ENCODE measurements at regions not wholly inside any gene's neighbourhood (a gene's known extent, or its start where the extent isn't known, plus 50 kb on each side); places are given as distances from the start of the nearest gene placed in this dataset.

DNA sequence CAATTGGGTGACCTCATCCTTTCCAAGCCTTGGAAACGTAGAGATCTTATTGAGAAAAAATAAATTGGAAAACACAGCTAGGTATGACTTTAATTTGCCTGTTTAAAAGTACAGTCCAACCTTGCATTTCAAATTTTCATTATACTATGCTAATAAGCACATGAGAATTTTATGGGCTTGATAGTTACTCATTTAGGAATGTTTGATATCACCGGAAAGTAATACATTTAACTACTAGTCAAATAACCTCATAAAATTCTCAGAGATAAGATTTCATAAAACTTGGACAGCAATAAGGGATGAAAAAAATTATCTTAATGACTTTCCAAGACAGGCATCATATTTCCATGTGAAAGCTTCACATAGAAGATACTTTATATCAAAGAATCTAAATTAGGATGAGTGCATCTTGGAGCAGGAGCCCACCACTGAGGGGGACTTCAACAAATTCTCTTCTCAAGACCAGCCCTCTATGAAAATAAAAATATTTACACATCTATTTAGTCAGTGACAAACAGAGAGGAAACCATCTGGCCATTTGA is 236.3 kb downstream of the EPHA7 start:
- no peak for TF ChIP-seq GABPA (IDR thresholded peaks at IDR 0.05; ENCODE audit: low read depth)
- TF ChIP-seq, protein P1, sequence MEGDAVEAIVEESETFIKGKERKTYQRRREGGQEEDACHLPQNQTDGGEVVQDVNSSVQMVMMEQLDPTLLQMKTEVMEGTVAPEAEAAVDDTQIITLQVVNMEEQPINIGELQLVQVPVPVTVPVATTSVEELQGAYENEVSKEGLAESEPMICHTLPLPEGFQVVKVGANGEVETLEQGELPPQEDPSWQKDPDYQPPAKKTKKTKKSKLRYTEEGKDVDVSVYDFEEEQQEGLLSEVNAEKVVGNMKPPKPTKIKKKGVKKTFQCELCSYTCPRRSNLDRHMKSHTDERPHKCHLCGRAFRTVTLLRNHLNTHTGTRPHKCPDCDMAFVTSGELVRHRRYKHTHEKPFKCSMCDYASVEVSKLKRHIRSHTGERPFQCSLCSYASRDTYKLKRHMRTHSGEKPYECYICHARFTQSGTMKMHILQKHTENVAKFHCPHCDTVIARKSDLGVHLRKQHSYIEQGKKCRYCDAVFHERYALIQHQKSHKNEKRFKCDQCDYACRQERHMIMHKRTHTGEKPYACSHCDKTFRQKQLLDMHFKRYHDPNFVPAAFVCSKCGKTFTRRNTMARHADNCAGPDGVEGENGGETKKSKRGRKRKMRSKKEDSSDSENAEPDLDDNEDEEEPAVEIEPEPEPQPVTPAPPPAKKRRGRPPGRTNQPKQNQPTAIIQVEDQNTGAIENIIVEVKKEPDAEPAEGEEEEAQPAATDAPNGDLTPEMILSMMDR (IDR thresholded peaks at IDR 0.05; ENCODE audit: insufficient read depth, low read length): no peak
- TF ChIP-seq, protein P2, sequence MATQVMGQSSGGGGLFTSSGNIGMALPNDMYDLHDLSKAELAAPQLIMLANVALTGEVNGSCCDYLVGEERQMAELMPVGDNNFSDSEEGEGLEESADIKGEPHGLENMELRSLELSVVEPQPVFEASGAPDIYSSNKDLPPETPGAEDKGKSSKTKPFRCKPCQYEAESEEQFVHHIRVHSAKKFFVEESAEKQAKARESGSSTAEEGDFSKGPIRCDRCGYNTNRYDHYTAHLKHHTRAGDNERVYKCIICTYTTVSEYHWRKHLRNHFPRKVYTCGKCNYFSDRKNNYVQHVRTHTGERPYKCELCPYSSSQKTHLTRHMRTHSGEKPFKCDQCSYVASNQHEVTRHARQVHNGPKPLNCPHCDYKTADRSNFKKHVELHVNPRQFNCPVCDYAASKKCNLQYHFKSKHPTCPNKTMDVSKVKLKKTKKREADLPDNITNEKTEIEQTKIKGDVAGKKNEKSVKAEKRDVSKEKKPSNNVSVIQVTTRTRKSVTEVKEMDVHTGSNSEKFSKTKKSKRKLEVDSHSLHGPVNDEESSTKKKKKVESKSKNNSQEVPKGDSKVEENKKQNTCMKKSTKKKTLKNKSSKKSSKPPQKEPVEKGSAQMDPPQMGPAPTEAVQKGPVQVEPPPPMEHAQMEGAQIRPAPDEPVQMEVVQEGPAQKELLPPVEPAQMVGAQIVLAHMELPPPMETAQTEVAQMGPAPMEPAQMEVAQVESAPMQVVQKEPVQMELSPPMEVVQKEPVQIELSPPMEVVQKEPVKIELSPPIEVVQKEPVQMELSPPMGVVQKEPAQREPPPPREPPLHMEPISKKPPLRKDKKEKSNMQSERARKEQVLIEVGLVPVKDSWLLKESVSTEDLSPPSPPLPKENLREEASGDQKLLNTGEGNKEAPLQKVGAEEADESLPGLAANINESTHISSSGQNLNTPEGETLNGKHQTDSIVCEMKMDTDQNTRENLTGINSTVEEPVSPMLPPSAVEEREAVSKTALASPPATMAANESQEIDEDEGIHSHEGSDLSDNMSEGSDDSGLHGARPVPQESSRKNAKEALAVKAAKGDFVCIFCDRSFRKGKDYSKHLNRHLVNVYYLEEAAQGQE (IDR thresholded peaks at IDR 0.05; ENCODE audit: insufficient replicate concordance, low read depth): no peak
- no peak for TF ChIP-seq SPI1 (IDR thresholded peaks at IDR 0.05; ENCODE audit: borderline replicate concordance, low read depth)
- TF ChIP-seq POLR2AphosphoS5 (IDR thresholded peaks at IDR 0.05; ENCODE audit: low read depth): no peak
